Right lobe of liver (tissue), 4 donors: ENCODE measurements at regions not wholly inside any gene's neighbourhood (a gene's known extent, or its start where the extent isn't known, plus 50 kb on each side); places are given as distances from the start of the nearest gene placed in this dataset.

Source experiments
- CTCF ChIP-seq, 4 donors: fragments of 200-600 bp in 3 of 4; fragments of 450-650 bp in 1 of 4; IDR thresholded peaks; one replicate each; pipeline versions ENCODE4 v1.5.1 to v1.8.0; 2016 to 2022; ENCODE audit warnings: antibody characterized with exemption in 4 of 4, mild to moderate bottlenecking in 2 of 4
- POLR2A ChIP-seq: fragments of 450-650 bp; IDR thresholded peaks from one replicate; pipeline ENCODE4 v1.6.1; 2017; ENCODE audit warnings: antibody characterized with exemption, mild to moderate bottlenecking
- donor health status: DM: no; HTN: no; CAD: no.
- donor health status: DM: no; HTN: no; CAD: no.
- donor health status: DM: no; HTN: yes; CAD: no.

- TF ChIP-seq CTCF (IDR thresholded peaks at IDR 0.05) (no peak), POLR2A (no peak)
Measured at GRCh38 chr2:221143231-221143630, 428.9 kb downstream of the EPHA4 start.
